ENCODE measurements at regions not wholly inside any gene's neighbourhood (a gene's known extent, or its start where the extent isn't known, plus 50 kb on each side); places are given as distances from the start of the nearest gene placed in this dataset.
A peak's percentile ranks its signal among the peaks of the same experiment; 100 is the strongest.
"Not testable (repeated sequence)": the region's sequence is repeated elsewhere in the genome, so short reads cannot be mapped to it uniquely, and the experiment has no call there.

- DNase-seq (ENCODE audit: low read depth): peak; percentile 53
- H3K4me3 ChIP-seq (ENCODE audit: low read depth, low read length): no peak overlapping the region
- TF ChIP-seq, protein P1, sequence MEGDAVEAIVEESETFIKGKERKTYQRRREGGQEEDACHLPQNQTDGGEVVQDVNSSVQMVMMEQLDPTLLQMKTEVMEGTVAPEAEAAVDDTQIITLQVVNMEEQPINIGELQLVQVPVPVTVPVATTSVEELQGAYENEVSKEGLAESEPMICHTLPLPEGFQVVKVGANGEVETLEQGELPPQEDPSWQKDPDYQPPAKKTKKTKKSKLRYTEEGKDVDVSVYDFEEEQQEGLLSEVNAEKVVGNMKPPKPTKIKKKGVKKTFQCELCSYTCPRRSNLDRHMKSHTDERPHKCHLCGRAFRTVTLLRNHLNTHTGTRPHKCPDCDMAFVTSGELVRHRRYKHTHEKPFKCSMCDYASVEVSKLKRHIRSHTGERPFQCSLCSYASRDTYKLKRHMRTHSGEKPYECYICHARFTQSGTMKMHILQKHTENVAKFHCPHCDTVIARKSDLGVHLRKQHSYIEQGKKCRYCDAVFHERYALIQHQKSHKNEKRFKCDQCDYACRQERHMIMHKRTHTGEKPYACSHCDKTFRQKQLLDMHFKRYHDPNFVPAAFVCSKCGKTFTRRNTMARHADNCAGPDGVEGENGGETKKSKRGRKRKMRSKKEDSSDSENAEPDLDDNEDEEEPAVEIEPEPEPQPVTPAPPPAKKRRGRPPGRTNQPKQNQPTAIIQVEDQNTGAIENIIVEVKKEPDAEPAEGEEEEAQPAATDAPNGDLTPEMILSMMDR (IDR thresholded peaks at IDR 0.05; ENCODE audit: insufficient read depth, low read length): no peak
Measured at GRCh38 chr5:124889486-124889825, 143.0 kb upstream of the ZNF608 start.

DNA sequence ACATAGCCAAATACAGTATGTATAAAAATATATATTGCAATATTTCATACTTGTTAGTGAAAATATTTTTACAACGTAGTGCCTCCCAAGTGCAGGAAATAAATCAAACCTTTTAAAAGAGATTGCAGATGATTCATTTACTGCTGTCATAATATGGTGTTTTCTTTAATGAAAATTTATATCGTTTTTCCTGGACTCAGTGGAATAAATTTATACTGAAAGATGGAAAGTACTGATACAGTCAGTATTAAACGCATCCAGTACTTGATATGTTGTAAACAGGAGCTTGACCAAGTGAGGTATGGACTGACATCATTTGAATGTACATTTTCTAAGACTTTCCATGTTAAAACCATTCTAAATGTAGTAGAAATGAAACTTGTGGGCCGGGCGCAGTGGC is 143.4 kb upstream of the ZNF608 start:
- TF ChIP-seq, protein P1 (IDR thresholded peaks at IDR 0.05; ENCODE audit: insufficient read depth, low read length): no peak
- no peak overlapping the region for H3K4me3 ChIP-seq (ENCODE audit: low read depth, low read length)
- no peak for DNase-seq (ENCODE audit: low read depth)

GRCh38 chr5:124890442-124890841 is 144.0 kb upstream of the ZNF608 start:
- DNase-seq (ENCODE audit: low read depth); H3K4me3 ChIP-seq (ENCODE audit: low read depth, low read length): not testable (repeated sequence)

GRCh38 chr5:124891179-124891578 is 144.7 kb upstream of the ZNF608 start:
- H3K4me3 ChIP-seq (ENCODE audit: low read depth, low read length): no peak overlapping the region
- no peak for DNase-seq (ENCODE audit: low read depth)
- TF ChIP-seq, protein P1 (IDR thresholded peaks at IDR 0.05; ENCODE audit: insufficient read depth, low read length): no peak

GRCh38 chr5:124892185-124892848 is 145.9 kb upstream of the ZNF608 start:
- DNase-seq (ENCODE audit: low read depth): no peak
- TF ChIP-seq, protein P1 (IDR thresholded peaks at IDR 0.05; ENCODE audit: insufficient read depth, low read length): no peak
- no peak overlapping the region for H3K4me3 ChIP-seq (ENCODE audit: low read depth, low read length)

DNA sequence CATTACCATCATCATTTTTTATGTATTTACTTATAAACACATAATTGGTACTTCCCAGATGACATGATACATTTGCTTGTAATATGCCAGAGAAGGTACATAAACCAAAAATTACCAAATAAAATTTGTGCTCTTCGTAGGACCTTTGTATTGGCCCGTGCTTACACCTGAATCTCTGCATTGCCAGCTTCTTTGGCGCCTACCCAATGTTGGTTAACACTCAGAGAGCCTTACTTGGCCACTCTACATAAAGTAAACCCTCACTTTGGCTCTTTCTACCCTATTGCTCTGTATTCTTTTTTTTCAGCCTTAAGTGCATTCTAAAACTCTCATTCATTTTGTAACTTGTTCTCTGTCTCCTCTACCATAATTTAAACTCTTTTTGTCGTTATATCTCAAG is 148.1 kb upstream of the ZNF608 start:
- H3K4me3 ChIP-seq (ENCODE audit: low read depth, low read length): no peak overlapping the region
- TF ChIP-seq, protein P1 (IDR thresholded peaks at IDR 0.05; ENCODE audit: insufficient read depth, low read length): no peak
- DNase-seq (ENCODE audit: low read depth): no peak

GRCh38 chr5:124895236-124895635 is 148.8 kb upstream of the ZNF608 start:
- TF ChIP-seq, protein P1 (IDR thresholded peaks at IDR 0.05; ENCODE audit: insufficient read depth, low read length): no peak

More at GRCh38 chr5:124895236-124895635, 148.8 kb upstream of the ZNF608 start:
- DNase-seq (ENCODE audit: low read depth): no peak
- no peak overlapping the region for H3K4me3 ChIP-seq (ENCODE audit: low read depth, low read length)
